Dermis blood vessel endothelial cell (primary cell): ENCODE measurements at regions not wholly inside any gene's neighbourhood (a gene's known extent, or its start where the extent isn't known, plus 50 kb on each side); places are given as distances from the start of the nearest gene placed in this dataset.
"Not testable (repeated sequence)": the region's sequence is repeated elsewhere in the genome, so short reads cannot be mapped to it uniquely, and the experiment has no call there.

Source experiments
- DNase-seq: peaks from one replicate; pipeline ENCODE4 v3.0.0; 2010

DNA sequence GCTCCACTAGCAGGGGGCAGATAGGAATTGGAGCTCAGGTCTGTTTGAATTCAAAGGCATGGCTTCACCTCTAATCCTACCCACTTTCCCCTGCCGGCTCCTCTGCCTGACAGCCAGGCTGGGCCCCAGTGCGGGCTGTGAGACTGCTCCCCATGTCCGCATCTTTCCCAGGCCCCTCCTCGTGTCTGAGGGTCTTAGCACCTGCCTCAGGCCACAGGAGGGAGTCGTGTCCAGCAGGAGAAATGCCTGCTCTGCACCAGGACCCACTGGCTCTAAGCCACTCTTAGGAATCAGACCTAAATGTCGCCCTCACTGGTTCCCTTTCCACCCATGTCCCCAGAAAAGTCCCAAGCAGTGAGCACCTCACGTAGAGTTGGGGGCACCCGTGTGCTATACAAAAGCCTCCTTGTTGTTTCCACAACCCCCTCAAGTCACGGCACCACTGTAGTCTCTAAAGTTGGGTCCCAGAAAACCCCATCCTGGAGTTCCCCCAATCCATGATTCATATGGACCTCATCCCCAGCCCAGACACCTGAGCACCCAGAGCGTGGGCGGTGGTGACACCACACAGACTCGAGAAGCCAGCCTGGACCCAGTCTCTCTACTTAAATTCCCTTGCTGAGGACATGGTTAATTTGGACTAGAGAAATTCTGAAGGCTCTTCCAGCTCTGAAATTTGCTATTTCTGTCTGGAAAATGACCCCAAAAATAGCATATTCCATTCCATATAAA, 466.4 kb upstream of the ZMIZ1 start:
- DNase-seq, result no peak

DNA sequence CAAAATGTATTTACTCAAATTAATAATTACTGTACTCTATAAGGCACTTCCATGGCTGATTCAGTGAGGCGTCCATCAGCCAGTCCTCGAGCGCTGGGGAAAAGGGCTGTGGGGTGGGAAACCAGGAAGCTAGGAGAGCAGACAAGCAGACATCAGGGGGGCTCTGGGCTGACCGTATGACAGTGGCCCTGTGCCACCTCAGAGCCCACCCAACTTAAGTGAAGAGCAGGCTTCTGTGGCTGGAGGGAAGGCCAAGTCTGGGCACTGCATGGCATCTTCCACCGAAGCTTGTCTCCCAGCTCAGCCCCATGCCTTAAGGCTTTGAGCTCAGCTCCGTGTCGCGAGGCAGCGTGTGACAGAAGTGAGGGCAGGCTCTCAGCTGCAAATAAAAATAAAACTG, 464.5 kb upstream of the ZMIZ1 start:
- DNase-seq, result no peak

DNA sequence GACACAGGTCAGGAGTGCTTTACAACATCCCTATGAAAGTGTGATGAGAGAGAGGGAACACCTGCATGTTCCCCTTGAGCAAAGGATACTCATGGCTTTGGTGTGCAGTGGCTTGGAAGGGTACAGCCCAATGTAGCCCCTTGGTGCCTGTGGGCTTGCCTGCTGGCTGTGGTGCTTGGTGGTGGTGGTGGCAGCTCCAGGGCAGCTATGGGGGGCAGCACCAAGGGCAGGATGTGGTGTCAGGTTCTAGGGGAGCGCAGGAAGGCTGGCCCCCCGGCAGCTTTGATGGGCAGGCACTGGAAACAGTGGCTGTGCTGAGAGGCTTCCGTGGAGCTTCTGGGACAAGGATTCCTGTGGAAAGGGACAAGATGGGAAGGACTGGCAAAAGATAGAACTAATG, 464.0 kb upstream of the ZMIZ1 start:
- no peak for DNase-seq

DNA sequence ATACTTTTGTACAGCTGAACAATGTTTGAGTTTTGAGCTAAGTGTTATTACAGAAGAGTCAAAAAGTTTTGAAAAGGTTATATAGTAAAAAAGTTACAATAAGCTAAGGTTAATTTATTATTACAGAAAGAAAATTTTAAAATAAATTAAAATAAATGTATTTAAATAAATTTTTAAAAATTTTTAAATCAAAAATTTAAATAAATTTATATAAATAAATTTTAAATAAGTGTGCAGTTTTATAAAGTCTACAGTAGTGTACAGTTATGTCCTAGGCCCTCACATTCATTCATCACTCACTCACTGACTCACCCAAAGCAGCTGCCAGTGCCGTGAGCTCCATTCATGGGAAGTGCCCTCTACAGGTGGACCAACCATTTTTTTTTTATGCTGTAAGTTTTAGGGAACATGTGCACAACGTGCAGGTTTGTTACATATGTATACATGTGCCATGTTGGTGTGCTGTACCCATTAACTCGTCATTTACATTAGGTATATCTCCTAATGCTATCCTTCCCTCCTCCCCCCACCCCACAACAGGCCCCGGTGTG, 462.9 kb upstream of the ZMIZ1 start:
- peak; percentile 18 for DNase-seq

DNA sequence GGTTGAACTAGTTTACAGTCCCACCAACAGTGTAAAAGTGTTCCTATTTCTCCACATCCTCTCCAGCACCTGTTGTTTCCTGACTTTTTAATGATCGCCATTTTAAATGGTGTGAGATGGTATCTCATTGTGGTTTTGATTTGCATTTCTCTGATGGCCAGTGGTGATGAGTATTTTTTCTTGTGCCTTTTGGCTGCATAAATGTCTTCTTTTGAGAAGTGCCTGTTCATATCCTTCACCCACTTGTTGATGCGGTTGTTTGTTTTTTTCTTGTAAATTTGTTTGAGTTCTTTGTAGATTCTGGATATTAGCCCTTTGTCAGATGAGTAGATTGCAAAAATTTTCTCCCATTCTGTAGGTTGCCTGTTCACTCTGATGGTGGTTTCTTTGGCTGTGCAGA, 462.0 kb upstream of the ZMIZ1 start:
- not testable (repeated sequence) for DNase-seq

DNA sequence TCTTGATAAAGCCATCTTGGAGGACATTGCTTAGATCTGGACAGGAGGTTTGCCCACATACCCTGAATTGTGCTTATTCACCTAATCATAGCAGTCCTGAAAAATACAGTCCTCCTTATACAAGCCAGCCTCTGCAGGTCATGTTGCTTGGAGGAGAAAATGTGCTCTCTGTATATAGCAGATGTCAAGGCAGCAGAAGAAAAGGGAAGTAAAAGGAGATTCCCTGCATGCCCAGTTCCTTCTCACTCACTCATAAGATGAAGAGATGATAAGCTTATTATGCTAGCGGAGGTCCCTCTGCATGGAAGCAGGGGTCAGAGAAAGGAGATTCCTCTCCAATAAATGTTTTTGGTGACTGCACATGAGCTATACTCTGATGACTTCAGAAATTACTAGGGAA, 458.8 kb upstream of the ZMIZ1 start:
- no peak for DNase-seq

DNA sequence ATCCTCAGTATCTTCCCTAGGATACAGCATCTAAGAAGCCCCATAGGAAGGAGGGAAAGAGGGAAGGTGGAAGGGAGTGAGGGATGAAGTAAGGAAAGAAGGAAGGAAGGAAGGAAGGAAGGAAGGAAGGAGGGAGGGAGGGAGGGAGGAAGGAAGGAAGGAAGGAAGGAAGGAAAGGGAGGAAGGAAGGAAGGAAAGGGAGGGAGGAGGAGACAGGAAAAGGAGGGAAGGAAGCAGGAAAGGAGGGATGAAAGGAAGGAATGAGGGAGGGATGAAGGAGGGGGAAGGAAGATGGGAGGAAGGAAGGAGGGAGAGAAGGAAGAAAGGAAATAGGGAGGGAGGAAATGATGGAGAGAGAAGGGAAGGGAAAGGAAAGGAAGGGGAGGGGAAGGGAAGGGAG, 455.6 kb upstream of the ZMIZ1 start:
- no peak for DNase-seq

DNA sequence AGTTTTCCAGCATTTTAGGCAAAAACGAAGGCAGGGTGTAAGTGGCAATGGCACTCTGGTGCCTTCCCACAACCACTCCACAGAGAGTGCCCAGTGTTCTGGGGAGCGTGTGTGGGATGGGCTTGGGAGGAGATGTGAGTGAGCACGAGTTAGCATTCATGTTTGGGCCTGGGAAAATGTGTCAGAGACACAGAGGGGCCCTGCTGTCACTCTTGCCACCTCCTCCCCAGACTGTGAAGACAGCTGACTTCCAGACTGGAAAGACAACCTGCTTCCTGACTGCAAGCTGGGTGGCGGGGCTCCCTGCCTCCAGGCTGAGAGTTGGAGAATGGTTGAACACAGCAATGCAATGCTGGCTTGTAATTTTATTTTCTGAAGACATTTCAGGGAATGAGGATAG, 454.5 kb upstream of the ZMIZ1 start:
- DNase-seq, result no peak

DNA sequence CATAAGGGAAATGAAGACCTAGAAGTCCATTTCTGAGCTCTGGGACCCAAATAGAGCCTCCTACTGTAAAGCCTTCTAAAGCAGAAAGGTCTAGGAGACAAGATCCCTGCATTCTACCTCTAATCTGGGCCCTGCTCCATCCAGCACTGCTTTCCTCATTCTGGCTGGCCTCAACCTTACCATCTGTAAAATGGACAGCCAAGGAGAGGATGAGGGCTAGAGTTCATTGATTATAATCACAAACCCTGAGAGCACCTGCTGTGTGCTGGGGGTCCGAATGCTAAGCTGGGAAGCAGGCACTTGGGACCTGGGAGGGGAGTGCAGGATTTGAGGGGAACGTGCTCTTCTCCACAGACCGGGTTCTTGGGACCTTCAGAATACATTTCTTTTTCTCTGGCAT, 454.0 kb upstream of the ZMIZ1 start:
- no peak for DNase-seq

DNA sequence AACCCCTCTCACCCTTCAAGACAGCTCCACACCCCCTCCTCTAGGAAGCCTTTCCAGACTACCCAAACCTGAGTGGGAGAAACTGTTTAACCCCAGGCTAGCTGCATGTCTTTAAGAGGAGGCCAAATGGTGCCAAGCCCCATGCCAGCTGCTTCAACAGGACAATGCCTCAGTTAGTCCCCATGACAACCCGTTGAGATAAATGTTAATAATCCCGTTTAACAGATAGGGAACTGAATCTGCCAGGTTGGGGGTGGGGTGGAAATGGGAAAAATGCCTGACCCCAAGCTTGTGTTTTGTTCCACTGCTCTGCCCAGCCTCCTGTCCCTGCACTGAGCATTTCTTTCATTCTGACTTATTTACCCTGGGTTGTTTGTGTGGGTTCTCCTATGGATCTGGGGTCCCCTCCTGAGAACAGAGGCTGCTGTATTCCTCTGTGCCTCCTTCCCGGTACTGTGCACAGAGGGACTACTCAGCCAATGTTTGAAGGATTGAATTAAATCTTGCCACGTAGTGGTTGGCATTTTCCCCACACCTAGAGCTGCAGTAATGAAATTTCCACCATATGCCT, 452.6 kb upstream of the ZMIZ1 start:
- DNase-seq, result no peak

DNA sequence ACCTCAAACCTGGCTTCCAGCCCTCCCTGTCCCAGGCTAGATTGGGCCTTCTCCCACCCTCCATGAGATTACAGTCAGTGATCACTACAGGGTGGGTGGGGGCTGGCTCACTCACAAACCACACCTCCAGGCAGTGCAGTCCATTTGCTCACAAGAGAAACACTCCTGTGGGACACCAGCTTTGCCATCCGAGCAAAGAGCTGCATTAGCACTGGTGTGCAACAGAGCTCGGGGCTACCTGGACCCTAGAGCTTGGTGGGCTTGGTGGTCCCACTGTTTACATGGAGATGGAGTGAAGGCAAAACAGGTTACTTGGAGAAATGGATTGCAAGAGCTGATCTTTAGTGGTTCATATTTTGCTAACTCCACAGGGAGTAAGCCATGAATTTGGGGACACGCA, 451.7 kb upstream of the ZMIZ1 start:
- no peak for DNase-seq

DNA sequence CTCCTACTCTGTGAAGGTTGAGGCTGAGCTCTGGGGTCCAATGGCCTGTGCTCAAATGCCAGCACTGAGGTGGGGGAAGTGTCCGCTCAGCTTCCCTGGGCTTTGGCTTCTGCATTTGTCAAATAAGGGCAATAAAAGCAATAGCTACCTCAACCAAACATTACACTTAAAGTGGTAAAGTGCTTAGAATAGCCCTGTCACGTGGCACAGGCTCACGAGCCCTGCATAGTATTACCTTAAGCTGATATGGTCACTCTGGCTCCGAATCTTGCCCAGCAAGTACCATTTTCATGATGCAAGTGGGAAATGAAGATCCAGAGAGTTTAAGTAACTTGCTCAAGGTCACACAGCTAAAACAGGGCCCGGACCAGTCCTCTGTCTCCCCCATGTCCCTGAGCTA, 451.1 kb upstream of the ZMIZ1 start:
- DNase-seq, result no peak

DNA sequence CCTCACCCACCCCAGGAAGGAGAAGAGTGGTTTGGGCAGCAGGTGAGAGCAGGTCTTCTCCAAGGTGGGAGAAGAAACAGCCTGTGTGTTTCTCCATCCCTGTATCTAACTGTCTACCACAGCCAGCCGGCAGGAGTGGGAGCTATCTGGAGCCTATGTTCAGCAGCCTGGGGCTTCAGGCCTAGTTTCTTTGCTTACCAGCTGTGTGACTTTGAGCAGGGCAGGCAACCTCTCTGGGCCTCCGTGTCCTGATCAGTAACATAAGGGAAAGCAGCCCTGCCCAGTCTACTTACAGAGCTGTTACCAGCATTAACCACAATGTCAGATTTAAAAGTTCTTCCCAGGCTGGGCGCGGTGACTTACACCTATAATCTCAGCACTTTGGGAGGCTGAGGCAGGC, 450.7 kb upstream of the ZMIZ1 start:
- DNase-seq, result no peak

DNA sequence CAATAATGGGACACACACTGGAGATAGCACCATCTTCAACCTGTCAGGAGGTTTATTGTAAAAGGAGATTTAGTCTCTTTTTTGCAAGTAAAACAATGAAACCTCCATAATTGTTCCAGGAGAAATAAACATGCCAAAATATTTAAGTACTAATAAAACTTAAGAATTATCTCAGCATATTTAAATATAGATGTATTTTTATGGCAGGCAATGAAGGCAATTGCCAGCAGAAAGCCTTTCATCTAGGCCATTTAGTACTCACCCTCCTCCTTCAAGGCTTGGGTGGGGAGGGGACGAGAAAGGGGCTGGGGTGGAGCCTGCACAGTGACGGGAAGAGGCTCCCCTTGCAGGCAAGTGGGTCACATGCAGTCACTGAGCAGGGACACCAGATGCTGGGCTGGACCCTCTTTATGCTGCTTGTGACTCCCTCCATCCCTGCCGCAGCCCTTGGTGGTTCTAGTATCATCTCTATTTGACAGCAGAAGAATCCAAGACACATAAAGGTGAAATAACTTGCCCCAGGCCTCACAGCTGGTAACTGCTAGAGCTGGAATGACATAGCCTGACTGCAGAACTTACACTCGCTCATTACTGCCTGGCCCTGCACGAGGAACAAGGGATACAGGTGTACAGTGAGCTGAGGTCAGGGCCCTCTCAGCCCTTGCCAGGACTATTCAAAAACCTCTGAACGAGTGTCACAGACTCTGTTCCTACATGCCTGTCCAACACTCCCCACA, 449.5 kb upstream of the ZMIZ1 start:
- no peak for DNase-seq

DNA sequence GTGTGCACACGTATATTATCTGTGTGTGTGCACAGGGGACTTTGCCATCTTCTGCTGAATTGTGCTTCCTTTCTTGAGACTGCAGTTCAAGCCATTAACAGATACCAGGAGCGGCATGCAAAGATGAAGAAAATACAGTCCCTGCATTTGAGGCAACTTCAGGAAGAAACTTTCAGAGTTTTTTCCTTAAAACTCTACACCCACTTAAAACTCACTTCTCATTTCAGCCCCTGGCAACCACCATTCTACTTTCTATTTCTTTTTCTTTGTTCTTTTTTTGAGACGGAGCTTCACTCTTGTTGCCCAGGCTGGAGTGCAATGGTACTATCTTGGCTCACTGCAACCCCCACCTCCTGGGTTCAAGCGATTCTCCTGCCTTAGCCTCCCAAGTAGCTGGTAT, 448.9 kb upstream of the ZMIZ1 start:
- no peak for DNase-seq

DNA sequence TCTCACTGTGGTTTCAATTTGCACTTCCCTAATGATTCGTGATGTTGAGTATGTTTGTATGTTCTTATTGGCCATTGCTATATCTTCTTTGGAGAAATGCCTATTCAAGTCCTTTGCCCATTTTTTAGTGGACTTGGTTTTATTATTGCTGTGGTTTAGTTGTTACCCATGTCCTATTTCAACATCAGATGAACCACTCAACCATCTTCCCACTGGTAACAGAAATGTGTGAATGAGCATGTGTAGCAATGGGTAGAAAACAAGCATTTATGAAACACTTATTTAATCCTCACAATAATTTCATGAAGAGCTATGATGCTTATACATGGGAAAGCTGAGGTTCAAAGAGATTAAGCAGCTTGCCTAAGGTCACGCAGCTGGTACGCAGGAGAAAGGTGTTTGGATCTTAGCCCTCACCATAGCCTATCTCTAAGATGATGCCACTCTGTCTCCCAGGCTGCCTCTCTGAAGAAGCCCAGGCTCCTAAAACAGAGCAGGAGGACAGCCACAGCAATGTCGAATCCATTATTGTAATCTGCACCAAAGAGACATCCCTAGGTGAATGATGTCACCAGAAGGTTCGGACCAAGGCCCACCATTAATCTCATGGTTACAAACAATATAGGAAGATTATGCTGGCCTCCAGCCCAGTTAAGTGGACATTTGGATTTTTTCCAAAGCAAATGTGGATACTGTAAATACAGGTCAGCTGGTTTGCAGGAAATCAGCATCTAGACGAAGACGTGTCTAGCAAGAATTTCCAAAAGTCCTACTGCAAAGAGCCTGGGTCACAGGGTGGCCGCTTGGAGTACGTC, 447.6 kb upstream of the ZMIZ1 start:
- DNase-seq, result peak; percentile 50

DNA sequence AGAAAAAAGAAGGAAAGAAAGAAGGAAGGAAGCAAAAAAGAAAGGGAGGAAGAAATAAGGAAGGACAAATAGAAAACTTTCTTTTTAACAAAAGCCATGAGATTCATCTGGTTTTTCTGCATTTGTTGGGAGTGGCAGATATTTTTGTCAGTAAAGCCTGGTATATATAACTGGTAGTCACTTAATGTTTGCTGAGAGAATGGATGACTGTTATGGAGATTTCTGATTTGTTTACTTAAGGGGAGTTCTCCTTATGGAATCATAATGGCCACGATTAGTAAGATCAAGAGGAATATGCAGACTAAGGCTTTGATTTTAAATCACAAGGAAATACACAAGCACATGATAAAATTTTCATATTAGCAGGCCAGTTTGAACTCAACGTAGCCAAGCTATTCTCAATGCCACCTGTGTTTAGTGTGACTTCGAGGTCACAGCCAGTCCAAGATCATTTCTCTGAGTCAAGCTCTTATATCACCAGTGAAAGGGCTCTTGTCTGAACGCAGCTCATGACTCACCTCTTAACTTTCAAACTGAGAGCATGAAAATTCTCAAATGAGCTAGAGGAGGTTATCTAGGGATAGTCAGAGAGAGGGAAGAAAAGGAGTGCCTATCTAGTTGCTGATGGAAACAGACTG, 445.1 kb upstream of the ZMIZ1 start:
- no peak for DNase-seq

DNA sequence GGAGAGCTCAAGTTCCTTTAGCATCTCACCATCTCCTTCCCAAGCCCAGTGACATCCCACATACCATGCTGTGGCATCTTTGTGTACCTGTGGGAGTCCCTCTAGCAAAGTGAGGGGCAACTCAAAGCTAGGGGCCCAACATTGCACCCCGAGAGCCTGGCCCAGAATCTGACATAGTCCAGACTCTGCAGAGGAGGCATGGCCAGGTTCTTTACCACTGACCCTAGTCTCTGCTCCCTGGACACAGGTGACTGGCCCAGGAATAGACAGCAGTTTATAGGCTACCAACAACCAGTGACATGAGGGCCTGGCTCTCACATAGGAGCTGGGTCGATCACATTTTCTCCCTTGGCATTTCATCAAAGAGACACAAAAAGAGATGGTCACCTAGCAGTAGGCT, 444.0 kb upstream of the ZMIZ1 start:
- no peak for DNase-seq

DNA sequence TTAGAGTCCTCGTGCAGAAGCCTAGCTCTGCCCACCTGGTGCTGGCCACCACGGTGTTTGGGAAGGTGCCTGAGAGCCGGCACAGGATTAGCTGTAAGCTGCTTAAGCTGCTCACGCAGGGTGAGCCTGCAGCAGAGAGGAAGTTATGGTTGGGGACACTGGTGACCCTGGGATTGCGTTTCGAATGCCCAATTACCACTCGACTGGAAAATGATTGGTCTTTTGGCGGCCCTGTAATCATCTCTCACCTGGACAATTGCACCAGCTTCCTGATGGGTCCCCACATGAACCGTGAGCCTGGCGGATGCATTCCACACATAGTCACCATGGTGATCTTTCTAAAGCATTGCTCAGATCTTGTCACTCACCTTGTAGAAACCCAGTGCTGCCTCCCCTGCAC, 442.3 kb upstream of the ZMIZ1 start:
- no peak for DNase-seq

DNA sequence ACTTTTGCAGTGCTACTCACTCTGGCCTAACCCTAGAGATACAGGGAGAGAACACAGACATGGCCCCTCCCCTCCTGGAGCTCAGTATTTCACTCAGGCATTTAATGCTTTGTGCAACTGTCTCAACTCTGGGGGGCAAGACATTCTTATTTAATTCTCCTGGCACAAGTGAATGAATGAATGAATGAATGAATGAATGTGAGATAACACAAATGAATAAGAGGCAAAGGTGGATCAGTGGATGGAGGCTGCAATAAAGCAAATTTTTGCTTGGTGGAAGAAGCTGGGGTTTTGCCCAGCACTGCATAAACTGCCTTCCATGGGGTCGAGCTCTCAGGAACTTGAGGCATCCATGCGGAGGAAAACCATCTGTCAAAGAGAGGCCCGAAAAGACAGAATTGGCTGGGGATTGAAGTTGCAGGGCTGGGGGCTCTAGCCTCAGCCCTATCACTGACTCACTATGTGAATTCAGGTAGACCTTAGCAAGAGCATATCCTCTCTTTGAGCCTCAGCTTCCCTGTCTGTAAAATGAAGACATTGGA, 441.4 kb upstream of the ZMIZ1 start:
- no peak for DNase-seq

DNA sequence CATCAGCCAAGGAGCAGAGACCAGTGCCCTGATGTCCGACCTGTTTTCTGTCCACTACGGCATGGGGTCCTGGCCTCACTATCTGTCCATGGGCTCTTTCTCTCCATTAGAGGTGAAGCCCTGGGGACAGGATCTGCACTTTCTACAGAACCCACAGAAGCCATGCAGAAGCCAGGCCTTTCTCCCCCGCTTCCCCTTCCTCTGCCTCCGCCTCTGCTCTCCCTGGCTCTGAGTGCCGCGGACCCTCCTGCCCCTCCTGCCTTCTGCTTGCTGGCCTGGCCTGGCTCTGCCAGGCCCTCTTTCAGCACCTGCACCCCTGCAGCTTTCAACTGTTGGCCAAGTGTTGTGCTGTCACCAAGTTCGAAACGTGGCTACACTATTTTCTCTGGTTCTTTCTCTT, 439.8 kb upstream of the ZMIZ1 start:
- DNase-seq, result no peak

DNA sequence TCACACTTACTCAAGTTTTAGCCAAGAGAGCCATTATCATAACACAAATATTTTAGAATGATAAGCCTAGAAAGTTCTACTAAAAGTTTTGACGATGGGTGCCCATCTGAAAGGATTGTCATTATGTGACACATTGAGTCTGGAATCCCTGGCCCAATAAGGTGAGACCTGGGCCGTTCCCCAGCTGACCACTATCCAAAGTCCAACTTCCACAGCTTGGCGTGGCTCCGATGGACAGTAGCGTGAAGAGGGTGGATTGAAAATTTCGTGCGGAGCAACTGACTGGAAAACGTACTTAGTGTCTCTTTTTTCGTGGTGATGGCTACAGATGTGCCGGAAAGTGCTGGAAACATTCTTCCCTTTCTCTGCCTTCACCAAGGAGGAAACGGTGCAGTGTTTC, 439.0 kb upstream of the ZMIZ1 start:
- DNase-seq, result no peak
